ENCODE measurements at regions not wholly inside any gene's neighbourhood (a gene's known extent, or its start where the extent isn't known, plus 50 kb on each side); places are given as distances from the start of the nearest gene placed in this dataset.
A peak's percentile ranks its signal among the peaks of the same experiment; 100 is the strongest.

DNA sequence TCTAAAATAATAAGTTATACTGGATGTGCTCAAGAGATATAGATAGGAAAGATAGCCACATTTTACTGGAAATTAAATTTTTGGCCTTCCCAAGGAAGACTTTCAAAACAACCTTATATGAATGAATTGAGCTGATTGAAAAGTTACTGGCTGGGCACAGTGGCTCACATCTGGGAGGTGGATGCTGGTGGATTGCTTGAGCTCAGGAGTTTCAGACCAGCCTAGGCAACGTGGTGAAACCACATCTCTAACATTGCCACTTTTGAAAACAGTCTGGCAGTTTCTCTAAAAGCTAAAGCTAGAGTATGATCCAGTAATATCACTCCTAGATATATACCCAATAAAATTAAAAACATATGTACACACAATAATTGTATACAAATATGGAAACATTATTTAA lies 231.4 kb upstream of the POU1F1 start:
- Mint-ChIP-seq H3K4me1 (ENCODE audit: low read depth) (no peaks in the 10 kb centered on the region), H3K27ac (ENCODE audit: unreplicated experiment) (no peak overlapping the region), H3K4me3 (ENCODE audit: unreplicated experiment) (no peak overlapping the region), H3K36me3 (ENCODE audit: low read depth) (no peaks in the 10 kb centered on the region), H3K27me3 (ENCODE audit: low read depth) (peaks cover 10% of the 10 kb centered on the region), H3K9me3 (ENCODE audit: low read depth) (no peaks in the 10 kb centered on the region)
- TF ChIP-seq, protein P1, sequence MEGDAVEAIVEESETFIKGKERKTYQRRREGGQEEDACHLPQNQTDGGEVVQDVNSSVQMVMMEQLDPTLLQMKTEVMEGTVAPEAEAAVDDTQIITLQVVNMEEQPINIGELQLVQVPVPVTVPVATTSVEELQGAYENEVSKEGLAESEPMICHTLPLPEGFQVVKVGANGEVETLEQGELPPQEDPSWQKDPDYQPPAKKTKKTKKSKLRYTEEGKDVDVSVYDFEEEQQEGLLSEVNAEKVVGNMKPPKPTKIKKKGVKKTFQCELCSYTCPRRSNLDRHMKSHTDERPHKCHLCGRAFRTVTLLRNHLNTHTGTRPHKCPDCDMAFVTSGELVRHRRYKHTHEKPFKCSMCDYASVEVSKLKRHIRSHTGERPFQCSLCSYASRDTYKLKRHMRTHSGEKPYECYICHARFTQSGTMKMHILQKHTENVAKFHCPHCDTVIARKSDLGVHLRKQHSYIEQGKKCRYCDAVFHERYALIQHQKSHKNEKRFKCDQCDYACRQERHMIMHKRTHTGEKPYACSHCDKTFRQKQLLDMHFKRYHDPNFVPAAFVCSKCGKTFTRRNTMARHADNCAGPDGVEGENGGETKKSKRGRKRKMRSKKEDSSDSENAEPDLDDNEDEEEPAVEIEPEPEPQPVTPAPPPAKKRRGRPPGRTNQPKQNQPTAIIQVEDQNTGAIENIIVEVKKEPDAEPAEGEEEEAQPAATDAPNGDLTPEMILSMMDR (IDR thresholded peaks at IDR 0.05) = no peak
- no peak for DNase-seq (ENCODE audit: low spot score)

DNA sequence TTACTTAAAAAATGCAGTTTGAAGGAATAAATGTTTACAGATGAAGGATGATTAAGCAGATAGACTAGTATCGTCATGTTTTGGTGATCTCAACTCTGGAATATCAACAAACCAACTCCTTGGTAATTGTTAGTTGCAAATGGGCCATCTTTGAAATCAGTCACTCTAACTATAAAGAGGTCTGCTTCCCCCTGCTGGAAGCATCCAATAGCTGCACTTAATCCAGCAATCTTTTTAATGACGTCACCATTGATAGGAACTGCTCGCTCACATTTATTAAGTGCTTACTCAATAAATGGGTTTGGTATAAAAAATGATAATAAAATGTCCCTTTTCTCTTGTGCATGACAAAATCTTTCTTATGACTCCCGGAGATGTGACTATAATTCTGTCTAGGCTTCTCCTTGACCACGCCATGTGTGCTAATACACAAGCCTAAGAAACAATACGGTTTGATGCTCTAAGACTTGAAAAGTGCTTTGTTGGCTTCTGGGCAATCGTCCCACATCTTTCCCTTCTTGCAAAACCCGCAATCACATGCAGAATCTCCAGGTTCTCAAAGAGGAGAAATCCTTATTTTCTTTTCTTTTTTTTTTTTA lies 227.6 kb upstream of the POU1F1 start:
- Mint-ChIP-seq H3K9me3 (ENCODE audit: low read depth) (no peaks in the 10 kb centered on the region), H3K4me3 (ENCODE audit: unreplicated experiment) (no peak overlapping the region), H3K36me3 (ENCODE audit: low read depth) (no peaks in the 10 kb centered on the region), H3K27me3 (ENCODE audit: low read depth) (peaks cover 16% of the 10 kb centered on the region), H3K27ac (ENCODE audit: unreplicated experiment) (no peak overlapping the region), H3K4me1 (ENCODE audit: low read depth) (no peaks in the 10 kb centered on the region)
- TF ChIP-seq, protein P1 (IDR thresholded peaks at IDR 0.05) = peak; percentile 87
- no peak for DNase-seq (ENCODE audit: low spot score)

DNA sequence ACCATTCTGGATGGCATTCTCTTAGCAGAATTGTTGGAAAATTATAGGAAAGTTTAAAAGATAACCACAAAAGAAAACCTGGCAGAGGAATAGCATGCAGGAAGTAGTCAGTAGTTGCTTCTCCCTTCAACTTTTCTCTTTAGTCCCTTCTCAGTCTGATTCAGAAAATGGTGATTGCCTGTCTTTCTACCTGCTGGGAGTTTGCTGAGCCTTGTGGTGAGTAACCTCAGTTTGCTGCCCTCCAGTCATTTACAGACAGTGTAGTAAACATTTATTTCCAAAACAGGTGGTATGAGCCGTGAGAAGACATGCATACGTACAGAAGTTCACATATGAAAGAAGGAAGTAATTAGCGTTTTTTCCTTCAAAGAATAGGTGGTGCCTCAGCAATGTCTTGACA lies 224.7 kb upstream of the POU1F1 start:
- DNase-seq (ENCODE audit: low spot score) = no peak
- Mint-ChIP-seq H3K36me3 (ENCODE audit: low read depth) (no peaks in the 10 kb centered on the region), H3K9me3 (ENCODE audit: low read depth) (no peaks in the 10 kb centered on the region), H3K27me3 (ENCODE audit: low read depth) (peaks cover 19% of the 10 kb centered on the region), H3K4me1 (ENCODE audit: low read depth) (no peaks in the 10 kb centered on the region), H3K27ac (ENCODE audit: unreplicated experiment) (no peak overlapping the region), H3K4me3 (ENCODE audit: unreplicated experiment) (no peak overlapping the region)
- TF ChIP-seq, protein P1 (IDR thresholded peaks at IDR 0.05) = no peak

DNA sequence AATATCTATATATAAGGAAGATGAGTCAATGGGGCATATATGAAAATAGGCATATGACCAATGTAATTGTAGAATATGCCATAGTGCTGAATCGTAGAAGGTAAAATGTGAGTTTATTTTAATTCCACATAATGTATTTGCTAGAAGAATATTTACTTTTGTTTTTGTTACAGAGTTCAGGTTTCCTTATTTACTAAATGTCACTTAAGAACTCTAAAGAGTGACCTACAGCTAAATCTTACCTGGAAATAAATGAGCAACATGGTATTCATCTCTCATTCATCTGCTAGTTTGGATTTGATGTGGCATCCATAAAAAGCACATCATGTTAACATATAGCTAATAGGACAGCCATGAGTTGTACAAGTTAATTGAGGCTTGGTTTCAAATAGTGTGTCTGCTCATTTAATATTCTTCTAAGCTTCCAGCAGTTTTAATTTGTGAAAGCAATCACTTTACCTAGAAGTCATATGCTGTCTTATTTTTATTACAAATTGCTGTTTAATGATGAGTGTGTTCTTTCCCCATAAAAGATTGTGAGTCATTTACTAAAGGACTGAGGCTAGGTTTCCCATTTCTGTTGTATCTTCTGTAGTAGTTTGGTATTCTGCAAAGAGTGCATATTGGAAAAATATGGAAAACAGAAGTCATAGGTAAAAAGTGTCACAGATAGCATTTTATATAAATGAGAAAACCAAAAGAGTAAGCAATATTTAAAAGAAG lies 222.1 kb upstream of the POU1F1 start:
- DNase-seq (ENCODE audit: low spot score) = no peak
- TF ChIP-seq, protein P1 (IDR thresholded peaks at IDR 0.05) = no peak
- H3K27ac Mint-ChIP-seq (ENCODE audit: unreplicated experiment) = no peak overlapping the region
- no peak overlapping the region for H3K4me3 Mint-ChIP-seq (ENCODE audit: unreplicated experiment)
- H3K36me3 Mint-ChIP-seq (ENCODE audit: low read depth) = no peaks in the 10 kb centered on the region
- H3K9me3 Mint-ChIP-seq (ENCODE audit: low read depth) = no peaks in the 10 kb centered on the region
- H3K4me1 Mint-ChIP-seq (ENCODE audit: low read depth) = no peaks in the 10 kb centered on the region
- peaks cover 32% of the 10 kb centered on the region for H3K27me3 Mint-ChIP-seq (ENCODE audit: low read depth)

DNA sequence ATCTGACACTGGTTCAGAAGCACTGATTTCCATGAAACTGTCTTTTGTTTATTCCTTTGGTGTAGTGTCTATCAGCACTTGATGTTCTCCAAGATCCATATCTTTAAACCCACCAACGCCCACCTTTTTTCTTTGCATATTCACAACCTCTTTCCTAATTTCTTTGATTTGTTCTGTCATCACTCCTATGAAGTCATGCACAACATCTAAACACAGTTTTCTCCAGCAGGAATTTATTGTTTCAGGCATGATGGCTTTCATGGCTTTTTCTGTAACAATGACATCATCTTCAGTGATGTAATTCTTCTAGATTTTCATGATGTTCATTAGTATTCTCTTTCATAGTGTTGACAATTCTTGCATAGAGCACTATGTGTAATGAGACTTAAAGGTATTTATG lies 219.6 kb upstream of the POU1F1 start:
- peaks cover 22% of the 10 kb centered on the region for H3K27me3 Mint-ChIP-seq (ENCODE audit: low read depth)
- DNase-seq (ENCODE audit: low spot score) = no peak
- H3K4me3 Mint-ChIP-seq (ENCODE audit: unreplicated experiment) = no peak overlapping the region
- TF ChIP-seq, protein P1 (IDR thresholded peaks at IDR 0.05) = no peak
- no peaks in the 10 kb centered on the region for H3K9me3 Mint-ChIP-seq (ENCODE audit: low read depth)
- H3K4me1 Mint-ChIP-seq (ENCODE audit: low read depth) = no peaks in the 10 kb centered on the region
- no peaks in the 10 kb centered on the region for H3K36me3 Mint-ChIP-seq (ENCODE audit: low read depth)
- no peak overlapping the region for H3K27ac Mint-ChIP-seq (ENCODE audit: unreplicated experiment)

Data from chondrocyte (in vitro differentiated cells).